WTC11 (cell line): ENCODE measurements at regions not wholly inside any gene's neighbourhood (a gene's known extent, or its start where the extent isn't known, plus 50 kb on each side); places are given as distances from the start of the nearest gene placed in this dataset.

Experiments used
- ATAC-seq: fragments of 200-7000 bp; cut with Tn5 transposase; 2 replicates; pipeline ENCODE4 v1.10.0; 2021; ENCODE audit warnings: mild to moderate bottlenecking, moderate library complexity
- CTCF ChIA-PET: fragments of 300-600 bp; sonication (Branson Sonifier 250); formaldehyde crosslinking; loops from one replicate; lab custom pipeline; 2021; ENCODE audit warnings: antibody characterized with exemption; lab: Charles Lee
- POLR2A ChIA-PET: fragments of 350-600 bp; sonication (Branson Sonifier 250); formaldehyde crosslinking; loops from one replicate; lab custom pipeline; 2021; ENCODE audit warnings: antibody characterized with exemption; lab: Charles Lee
- DNase-seq: peaks from one replicate; pipeline ENCODE4 v3.0.0; 2021; ENCODE audit warnings: low spot score
- H3K27ac Mint-ChIP-seq: 2 replicates; pipeline ENCODE4 v1.8.0; 2021; ENCODE audit warnings: mixed read lengths
- H3K27me3 Mint-ChIP-seq: 2 replicates; pipeline ENCODE4 v1.8.0; 2021; ENCODE audit warnings: low read depth, mild to moderate bottlenecking, moderate library complexity, mixed read lengths
- H3K36me3 Mint-ChIP-seq: 2 replicates; pipeline ENCODE4 v1.8.0; 2021; ENCODE audit warnings: mixed read lengths
- H3K4me1 Mint-ChIP-seq: 2 replicates; pipeline ENCODE4 v1.8.0; 2022; ENCODE audit warnings: mixed read lengths
- H3K4me3 Mint-ChIP-seq: 2 replicates; pipeline ENCODE4 v1.8.0; 2021; ENCODE audit warnings: mild to moderate bottlenecking, moderate library complexity, mixed read lengths
- H3K9me3 Mint-ChIP-seq: 2 replicates; pipeline ENCODE4 v1.8.0; 2021; ENCODE audit warnings: mixed read lengths
- CTCF ChIP-seq: fragments of 200-600 bp; IDR thresholded peaks from 2 replicates; pipeline ENCODE4 v1.8.0; 2022; ENCODE audit warnings: antibody characterized with exemption
- ETV6 ChIP-seq: sonication (generic); formaldehyde crosslinking; IDR thresholded peaks from 2 replicates; pipeline ENCODE4 v1.8.1; 2022; ENCODE audit warnings: mild to moderate bottlenecking, missing genetic modification reagents
- GTF2I ChIP-seq: fragments of 250-450 bp; sonication (Bioruptor Pico); conservative IDR thresholded peaks from 2 replicates; pipeline ENCODE4 v1.4.0; 2021; ENCODE audit warnings: mild to moderate bottlenecking
- HMGXB4 ChIP-seq: sonication (generic); formaldehyde crosslinking; IDR thresholded peaks from 2 replicates; pipeline ENCODE4 v1.8.1; 2023; ENCODE audit warnings: mild to moderate bottlenecking, moderate library complexity, missing genetic modification reagents
- MLX ChIP-seq: sonication (generic); formaldehyde crosslinking; IDR thresholded peaks from 2 replicates; pipeline ENCODE4 v1.8.1; 2023; ENCODE audit warnings: mild to moderate bottlenecking, missing genetic modification reagents, moderate library complexity
- NFE2L1 ChIP-seq: sonication (generic); formaldehyde crosslinking; IDR thresholded peaks from 2 replicates; pipeline ENCODE4 v1.8.1; 2023; ENCODE audit warnings: missing genetic modification reagents
- RELA ChIP-seq: sonication (generic); formaldehyde crosslinking; IDR thresholded peaks from 2 replicates; pipeline ENCODE4 v1.8.1; 2022; ENCODE audit warnings: missing genetic modification reagents, mild to moderate bottlenecking, borderline replicate concordance
- SMAD3 ChIP-seq: sonication (generic); formaldehyde crosslinking; IDR thresholded peaks from 2 replicates; pipeline ENCODE4 v1.8.0; 2022; ENCODE audit warnings: missing genetic modification reagents, mild to moderate bottlenecking, borderline replicate concordance
- SMAD4 ChIP-seq: sonication (generic); formaldehyde crosslinking; IDR thresholded peaks from 2 replicates; pipeline ENCODE4 v1.8.0; 2022; ENCODE audit warnings: mild to moderate bottlenecking, missing genetic modification reagents
- SP1 ChIP-seq: sonication (generic); formaldehyde crosslinking; conservative IDR thresholded peaks from 2 replicates; pipeline ENCODE4 v1.8.1; 2022; ENCODE audit warnings: missing genetic modification reagents
- ZBTB21 ChIP-seq: sonication (generic); formaldehyde crosslinking; IDR thresholded peaks from 2 replicates; pipeline ENCODE4 v1.8.1; 2023; ENCODE audit warnings: mild to moderate bottlenecking, missing genetic modification reagents, borderline replicate concordance
- ZNF138 ChIP-seq: sonication (generic); formaldehyde crosslinking; conservative IDR thresholded peaks from 2 replicates; pipeline ENCODE4 v1.8.1; 2022; ENCODE audit warnings: mild to moderate bottlenecking, moderate library complexity, missing genetic modification reagents
- ZNF281 ChIP-seq: sonication (generic); formaldehyde crosslinking; IDR thresholded peaks from 2 replicates; pipeline ENCODE4 v1.8.0; 2023; ENCODE audit warnings: mild to moderate bottlenecking, missing genetic modification reagents
- ZNF423 ChIP-seq: fragments of 250-450 bp; sonication (Bioruptor Pico); IDR thresholded peaks from 2 replicates; pipeline ENCODE4 v2.1.2; 2022; ENCODE audit warnings: mild to moderate bottlenecking, moderate library complexity
- TF ChIP-seq, protein P1 (sequence below): sonication (generic); formaldehyde crosslinking; IDR thresholded peaks from 2 replicates; pipeline ENCODE4 v1.8.1; 2023; ENCODE audit warnings: mild to moderate bottlenecking, missing genetic modification reagents, borderline replicate concordance
- TF ChIP-seq, protein P2 (sequence below): sonication (generic); formaldehyde crosslinking; conservative IDR thresholded peaks from 2 replicates; pipeline ENCODE4 v1.8.1; 2023; ENCODE audit warnings: mild to moderate bottlenecking, low read depth, missing genetic modification reagents, moderate library complexity
- TF ChIP-seq, protein P3 (sequence below): sonication (generic); formaldehyde crosslinking; IDR thresholded peaks from 2 replicates; pipeline ENCODE4 v1.8.0; 2023; ENCODE audit warnings: missing genetic modification reagents

DNA sequence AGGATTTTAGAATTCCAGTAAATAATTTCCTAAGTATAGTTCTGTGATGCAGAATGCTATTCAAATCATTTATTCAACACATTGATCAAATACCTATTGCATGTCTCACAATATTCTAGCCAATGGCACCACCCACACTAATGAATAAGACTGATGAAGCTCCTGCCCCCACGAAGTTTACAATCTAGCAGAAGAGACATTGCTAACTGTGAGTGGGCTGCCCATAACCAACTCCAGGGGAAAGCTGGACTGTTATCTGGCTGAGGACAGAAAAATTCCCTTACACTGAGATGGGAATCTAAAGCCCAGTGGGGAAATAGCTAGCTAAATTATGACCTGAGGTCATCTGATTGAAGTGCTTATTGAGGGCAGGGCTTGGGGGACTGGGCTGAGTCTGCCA, 128.8 kb upstream of the LYZL2 start:
- peaks cover 18% of the 10 kb centered on the region for H3K9me3 Mint-ChIP-seq
- no peak for ATAC-seq

More for the DNA sequence above, 128.8 kb upstream of the LYZL2 start:
- Mint-ChIP-seq H3K4me1 (no peaks in the 10 kb centered on the region), H3K4me3 (no peak overlapping the region), H3K27me3 (no peaks in the 10 kb centered on the region; the same call in 1 of the 2 replicates), H3K36me3 (peaks cover 2% of the 10 kb centered on the region; the same call in 1 of the 2 replicates), H3K27ac (no peak overlapping the region)
- ChIA-PET CTCF (no interaction called here), POLR2A (no interaction called here)
- DNase-seq, result no peak
- TF ChIP-seq, protein P1, sequence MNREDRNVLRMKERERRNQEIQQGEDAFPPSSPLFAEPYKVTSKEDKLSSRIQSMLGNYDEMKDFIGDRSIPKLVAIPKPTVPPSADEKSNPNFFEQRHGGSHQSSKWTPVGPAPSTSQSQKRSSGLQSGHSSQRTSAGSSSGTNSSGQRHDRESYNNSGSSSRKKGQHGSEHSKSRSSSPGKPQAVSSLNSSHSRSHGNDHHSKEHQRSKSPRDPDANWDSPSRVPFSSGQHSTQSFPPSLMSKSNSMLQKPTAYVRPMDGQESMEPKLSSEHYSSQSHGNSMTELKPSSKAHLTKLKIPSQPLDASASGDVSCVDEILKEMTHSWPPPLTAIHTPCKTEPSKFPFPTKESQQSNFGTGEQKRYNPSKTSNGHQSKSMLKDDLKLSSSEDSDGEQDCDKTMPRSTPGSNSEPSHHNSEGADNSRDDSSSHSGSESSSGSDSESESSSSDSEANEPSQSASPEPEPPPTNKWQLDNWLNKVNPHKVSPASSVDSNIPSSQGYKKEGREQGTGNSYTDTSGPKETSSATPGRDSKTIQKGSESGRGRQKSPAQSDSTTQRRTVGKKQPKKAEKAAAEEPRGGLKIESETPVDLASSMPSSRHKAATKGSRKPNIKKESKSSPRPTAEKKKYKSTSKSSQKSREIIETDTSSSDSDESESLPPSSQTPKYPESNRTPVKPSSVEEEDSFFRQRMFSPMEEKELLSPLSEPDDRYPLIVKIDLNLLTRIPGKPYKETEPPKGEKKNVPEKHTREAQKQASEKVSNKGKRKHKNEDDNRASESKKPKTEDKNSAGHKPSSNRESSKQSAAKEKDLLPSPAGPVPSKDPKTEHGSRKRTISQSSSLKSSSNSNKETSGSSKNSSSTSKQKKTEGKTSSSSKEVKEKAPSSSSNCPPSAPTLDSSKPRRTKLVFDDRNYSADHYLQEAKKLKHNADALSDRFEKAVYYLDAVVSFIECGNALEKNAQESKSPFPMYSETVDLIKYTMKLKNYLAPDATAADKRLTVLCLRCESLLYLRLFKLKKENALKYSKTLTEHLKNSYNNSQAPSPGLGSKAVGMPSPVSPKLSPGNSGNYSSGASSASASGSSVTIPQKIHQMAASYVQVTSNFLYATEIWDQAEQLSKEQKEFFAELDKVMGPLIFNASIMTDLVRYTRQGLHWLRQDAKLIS (CRISPR knock-in tag), result no peak
- TF ChIP-seq SMAD3 (CRISPR knock-in tag) (no peak), GTF2I (CRISPR knock-in tag) (no peak), CTCF (no peak), RELA (CRISPR knock-in tag) (no peak), SP1 (no peak), NFE2L1 (no peak), SMAD4 (CRISPR knock-in tag) (no peak), MLX (CRISPR knock-in tag) (no peak), ZBTB21 (CRISPR knock-in tag) (no peak), ZNF281 (CRISPR knock-in tag) (no peak), HMGXB4 (CRISPR knock-in tag) (no peak), ZNF138 (CRISPR knock-in tag) (no peak), ZNF423 (no peak), ETV6 (no peak)
- TF ChIP-seq, protein P2, sequence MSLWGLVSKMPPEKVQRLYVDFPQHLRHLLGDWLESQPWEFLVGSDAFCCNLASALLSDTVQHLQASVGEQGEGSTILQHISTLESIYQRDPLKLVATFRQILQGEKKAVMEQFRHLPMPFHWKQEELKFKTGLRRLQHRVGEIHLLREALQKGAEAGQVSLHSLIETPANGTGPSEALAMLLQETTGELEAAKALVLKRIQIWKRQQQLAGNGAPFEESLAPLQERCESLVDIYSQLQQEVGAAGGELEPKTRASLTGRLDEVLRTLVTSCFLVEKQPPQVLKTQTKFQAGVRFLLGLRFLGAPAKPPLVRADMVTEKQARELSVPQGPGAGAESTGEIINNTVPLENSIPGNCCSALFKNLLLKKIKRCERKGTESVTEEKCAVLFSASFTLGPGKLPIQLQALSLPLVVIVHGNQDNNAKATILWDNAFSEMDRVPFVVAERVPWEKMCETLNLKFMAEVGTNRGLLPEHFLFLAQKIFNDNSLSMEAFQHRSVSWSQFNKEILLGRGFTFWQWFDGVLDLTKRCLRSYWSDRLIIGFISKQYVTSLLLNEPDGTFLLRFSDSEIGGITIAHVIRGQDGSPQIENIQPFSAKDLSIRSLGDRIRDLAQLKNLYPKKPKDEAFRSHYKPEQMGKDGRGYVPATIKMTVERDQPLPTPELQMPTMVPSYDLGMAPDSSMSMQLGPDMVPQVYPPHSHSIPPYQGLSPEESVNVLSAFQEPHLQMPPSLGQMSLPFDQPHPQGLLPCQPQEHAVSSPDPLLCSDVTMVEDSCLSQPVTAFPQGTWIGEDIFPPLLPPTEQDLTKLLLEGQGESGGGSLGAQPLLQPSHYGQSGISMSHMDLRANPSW, result no peak
- TF ChIP-seq, protein P3, sequence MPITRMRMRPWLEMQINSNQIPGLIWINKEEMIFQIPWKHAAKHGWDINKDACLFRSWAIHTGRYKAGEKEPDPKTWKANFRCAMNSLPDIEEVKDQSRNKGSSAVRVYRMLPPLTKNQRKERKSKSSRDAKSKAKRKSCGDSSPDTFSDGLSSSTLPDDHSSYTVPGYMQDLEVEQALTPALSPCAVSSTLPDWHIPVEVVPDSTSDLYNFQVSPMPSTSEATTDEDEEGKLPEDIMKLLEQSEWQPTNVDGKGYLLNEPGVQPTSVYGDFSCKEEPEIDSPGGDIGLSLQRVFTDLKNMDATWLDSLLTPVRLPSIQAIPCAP, result no peak
